HG03565 (cell line): ENCODE measurements at regions not wholly inside any gene's neighbourhood (a gene's known extent, or its start where the extent isn't known, plus 50 kb on each side); places are given as distances from the start of the nearest gene placed in this dataset.
A peak's percentile ranks its signal among the peaks of the same experiment; 100 is the strongest.

Experiments used
- ATAC-seq: cut with Tn5 transposase; IDR thresholded peaks from one replicate; pipeline ENCODE4 v1.9.1; 2021; ENCODE audit warnings: mild to moderate bottlenecking, moderate library complexity; ENCODE audit not compliant: unreplicated experiment

DNA sequence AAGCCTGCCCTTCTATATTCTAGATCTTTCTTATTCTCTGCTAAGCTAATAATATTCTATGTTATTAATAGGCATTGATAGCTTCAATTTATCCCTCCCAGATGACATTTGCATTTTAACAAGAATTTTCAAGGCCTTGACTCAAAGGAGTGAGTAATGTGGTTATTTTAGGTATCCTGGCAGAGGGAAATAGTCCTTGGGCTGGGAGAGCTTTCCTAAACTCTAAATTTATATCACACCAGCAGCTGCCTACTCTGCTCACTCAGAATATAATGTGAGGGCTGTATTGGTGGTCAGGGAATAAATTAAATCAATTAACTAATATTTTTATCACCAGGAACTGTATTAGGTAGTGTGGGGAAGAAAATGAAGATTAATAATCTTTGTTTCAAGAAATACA is 74.8 kb upstream of the ADAM23 start:
- ATAC-seq, result no peak

DNA sequence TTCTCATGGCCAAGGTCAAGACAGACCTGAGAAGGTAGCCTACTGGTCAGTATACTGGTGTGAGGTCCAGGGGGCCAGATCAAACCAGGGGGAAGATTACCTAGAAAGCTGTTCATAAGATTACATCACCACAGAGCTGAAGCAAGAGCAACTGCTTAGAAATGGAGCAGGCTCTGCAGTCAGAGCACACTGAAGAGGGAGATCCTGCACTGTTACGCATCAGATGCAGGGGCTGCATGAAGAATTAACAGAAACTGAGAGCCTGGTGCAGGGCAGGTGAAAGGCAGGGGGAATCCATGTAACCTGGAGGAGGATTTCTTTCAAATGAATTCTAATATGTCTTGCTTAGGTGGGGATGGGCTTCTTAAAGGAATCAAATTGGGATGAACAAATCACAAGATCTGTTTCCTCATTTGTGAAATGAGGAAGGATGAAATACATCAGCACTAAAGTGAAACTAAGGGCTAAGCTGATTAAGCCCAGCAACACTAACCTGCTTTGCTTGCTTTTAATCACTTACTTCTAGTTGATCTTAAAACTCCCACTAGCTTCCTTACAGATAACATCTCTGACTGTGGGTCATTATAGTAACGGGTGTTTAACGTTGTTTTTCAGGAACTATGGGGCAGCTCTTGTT is 74.3 kb upstream of the ADAM23 start:
- ATAC-seq, result no peak

DNA sequence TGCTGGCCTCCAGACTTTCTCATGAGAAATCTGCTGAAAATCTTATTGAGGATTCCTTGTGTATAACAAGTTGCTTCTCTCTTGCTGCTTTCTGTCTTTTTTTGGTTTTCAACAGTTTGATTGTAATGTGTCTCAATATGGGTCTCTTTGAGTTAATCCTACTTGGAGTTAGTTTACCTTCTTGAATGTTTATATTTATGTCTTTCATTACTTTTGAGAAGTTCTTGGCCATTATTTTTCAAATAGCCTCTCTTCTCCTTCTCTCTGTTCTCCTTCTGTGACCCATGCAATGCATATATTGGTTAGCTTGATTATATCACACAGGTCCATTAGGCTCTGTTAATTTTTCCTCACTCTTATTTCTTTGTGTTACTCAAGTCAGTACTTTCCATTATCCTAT is 67.4 kb upstream of the ADAM23 start:
- no peak for ATAC-seq

DNA sequence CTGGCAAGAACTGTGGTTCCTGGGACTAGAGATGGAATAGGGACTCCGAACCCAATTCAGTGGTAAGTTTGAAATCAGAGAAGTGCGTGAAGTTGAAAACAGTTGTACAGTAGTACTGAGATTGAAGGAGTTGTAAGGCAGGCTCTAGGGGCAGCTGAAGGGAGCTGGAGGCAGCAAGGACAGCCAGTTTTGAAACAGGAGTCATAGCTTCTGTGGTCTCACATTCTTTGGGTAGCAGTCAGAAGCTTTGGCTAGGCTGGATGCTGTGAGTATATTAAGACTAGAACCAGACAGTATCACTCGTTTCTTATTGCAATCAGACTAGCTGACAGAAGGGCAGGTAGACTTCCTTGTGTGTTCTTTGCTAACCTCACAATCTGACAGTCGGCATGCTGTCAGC is 64.5 kb upstream of the ADAM23 start:
- ATAC-seq, result no peak

DNA sequence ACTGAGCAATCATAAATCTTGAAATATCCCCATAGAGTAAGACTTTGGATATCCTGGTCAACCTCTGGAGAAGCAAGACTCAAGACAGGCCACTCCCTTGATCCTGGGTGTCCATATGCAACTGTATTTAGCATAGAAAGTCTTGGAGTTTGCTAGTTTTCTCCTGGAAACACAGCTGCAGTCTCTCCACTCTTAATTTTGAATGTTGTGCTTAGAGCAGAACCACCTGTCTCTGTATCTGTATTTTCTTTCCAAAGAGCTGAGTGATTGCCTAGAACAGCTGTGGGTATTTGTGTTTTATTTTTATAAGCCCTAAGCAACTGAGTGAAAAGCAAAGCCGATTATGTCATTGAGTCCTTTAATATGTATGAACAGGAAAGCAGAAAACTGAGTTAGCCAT is 64.1 kb upstream of the ADAM23 start:
- ATAC-seq, result no peak

DNA sequence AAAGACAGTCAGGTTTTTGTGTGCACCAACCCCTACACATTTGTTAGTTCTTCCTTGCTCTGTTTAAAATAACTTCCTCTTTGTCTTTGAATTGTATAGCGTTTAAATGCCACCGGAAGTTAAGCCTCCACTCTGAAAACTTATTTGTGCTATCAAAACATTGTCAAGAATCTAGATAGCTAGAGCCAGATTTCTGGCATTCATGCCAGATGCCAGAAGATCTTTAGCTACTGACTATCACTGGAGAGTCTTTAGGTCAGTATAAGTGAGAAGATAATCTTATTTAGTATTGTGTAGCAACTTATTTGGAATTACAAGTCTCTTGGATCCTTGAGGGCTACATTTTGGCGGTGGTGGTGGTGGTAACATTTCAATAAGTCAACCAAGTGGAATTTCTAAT is 63.4 kb upstream of the ADAM23 start:
- no peak for ATAC-seq

DNA sequence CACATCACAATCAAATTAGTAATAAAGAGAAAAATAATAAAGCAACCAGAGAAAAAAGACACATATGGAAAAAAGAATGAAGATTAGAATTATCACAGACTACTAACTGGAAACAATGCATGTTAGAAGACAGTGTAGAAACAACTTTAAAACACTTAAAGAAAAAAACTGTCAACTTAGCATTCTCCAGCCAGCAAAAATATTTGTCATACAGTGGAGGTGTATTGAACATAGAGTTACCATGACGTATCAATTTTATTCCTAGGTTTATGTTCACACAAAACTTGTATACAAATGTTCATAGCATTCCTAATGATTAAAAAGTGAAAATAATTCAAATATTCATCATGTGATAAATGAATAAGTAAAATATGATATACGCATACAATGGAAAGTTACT is 61.5 kb upstream of the ADAM23 start:
- no peak for ATAC-seq

DNA sequence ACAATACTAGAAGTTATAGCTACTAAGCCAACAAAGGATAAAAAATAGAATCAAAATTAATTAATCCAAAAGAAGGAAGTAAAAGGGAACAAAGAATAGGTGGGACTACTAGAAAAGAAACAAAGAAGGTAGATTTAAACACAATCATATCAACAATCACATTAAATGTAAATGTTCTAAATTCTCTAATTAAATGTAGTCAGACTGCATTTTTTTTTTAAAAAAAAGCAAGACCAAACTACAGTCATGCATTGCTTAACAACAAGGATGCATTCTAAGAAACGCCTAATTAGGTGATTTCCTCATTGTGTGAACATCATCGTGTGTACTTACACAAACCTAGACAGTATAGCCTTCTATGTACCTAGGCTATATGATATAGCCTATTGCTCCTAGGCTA is 59.7 kb upstream of the ADAM23 start:
- no peak for ATAC-seq

DNA sequence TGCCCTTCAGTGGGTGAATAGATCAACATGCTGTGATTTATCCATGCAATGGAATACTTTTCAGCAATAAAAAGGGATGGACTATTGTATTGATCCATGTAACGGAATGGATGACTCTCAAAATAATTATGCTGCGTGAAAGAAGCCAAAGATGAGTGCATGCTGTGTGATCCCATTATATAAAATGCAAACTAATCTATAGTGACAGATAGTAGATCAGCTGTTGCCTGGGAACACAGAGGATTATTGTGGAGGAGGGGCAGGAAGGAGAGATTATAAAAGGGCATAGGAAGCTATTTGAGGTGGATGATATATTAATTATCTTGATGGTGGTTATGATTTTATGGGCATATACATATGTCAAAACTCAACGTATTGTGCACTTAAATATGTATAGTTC is 55.5 kb upstream of the ADAM23 start:
- no peak for ATAC-seq

DNA sequence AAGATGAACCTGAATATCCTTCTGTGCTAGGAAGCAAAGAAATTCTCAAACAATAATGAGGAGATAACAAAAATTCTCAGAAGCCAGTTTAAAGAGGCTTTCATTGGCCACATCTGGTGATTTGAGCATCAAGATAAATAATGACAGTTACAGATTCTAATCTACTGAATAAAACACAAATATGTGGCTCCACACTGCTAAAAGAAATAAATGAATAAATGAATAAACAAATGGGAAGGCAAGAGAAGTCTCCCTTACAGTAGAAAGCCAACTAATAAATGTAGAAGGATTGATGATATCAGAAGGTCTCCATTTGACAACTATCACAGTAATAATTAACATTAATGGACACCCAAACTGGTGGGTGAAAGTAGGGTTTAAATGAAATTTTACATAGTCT is 54.6 kb upstream of the ADAM23 start:
- no peak for ATAC-seq

DNA sequence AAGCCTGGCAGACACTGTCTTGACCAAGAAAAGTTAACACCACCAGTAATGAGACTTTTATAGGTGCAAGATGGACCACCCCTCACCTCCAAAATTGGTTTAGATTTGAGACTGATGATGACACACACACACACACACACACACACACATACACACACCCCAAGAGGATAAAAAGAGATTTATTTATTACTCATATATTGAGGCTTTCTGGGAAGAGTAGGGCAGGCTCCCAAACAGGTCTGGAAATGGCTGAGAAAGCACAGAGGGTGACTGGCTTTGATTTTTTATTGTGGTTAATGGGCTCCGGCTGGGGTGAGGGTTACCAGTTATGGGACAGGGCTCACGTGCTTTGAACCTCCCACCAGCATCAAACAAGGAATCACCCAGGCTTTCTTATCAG is 54.2 kb upstream of the ADAM23 start:
- ATAC-seq, result no peak

DNA sequence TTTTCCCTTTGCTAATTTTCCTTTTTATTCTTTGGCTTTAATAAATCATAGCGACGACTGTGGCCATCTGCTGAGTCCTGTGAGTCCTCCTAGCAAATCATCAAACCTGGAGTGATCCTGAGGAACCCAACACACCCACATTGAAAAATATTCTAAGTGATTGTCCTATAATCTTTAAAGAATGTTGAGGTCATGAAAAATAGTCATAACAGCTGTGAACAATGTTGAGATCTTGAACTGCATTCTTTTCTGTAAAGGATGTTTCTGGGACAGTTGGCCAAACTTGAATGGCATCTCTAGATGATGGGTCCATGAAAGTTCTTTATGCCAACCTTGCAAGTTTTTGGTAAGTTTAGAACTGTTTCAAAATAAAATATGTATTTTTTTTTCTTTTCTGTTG is 53.2 kb upstream of the ADAM23 start:
- ATAC-seq, result no peak

DNA sequence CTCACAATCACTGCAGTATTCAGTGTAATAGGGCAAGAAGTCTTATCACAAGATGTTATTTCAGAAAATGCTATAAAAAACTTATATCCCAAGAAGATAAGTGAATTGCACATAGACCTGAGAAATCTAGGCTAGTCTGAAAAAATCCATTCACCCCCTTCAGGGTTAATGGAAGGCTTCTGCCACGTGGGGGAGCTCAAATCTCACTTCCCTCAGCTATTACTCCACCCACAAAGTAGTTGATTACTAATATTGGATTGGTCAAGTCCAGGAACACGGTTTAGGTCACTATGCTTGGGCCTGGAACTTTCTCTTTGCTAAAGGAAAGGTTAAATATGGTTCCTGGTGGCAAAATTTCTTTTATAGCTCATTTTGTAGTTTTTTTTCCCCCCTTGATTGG is 51.2 kb upstream of the ADAM23 start:
- ATAC-seq, result peak; percentile 93
